ENCODE measurements at regions not wholly inside any gene's neighbourhood (a gene's known extent, or its start where the extent isn't known, plus 50 kb on each side); places are given as distances from the start of the nearest gene placed in this dataset.

GRCh38 chr1:193365966-193366365, 179.6 kb upstream of the B3GALT2 start:
- TF ChIP-seq EP300 (IDR thresholded peaks at IDR 0.05) (no peak), CTCF (IDR thresholded peaks at IDR 0.05) (no peak), ELK1 (IDR thresholded peaks at IDR 0.05; ENCODE audit: low read depth, low read length) (no peak), SMC3 (IDR thresholded peaks at IDR 0.05) (no peak), POLR2A (IDR thresholded peaks at IDR 0.05; ENCODE audit: low read length) (no peak), MAFK (IDR thresholded peaks at IDR 0.05; ENCODE audit: partially characterized antibody) (no peak), BHLHE40 (IDR thresholded peaks at IDR 0.05; ENCODE audit: low read depth, low read length) (no peak), PBX3 (IDR thresholded peaks at IDR 0.05) (no peak), KDM5A (IDR thresholded peaks at IDR 0.05) (no peak), ESRRA (IDR thresholded peaks at IDR 0.05; ENCODE audit: borderline replicate concordance, low read length) (no peak), JUN (IDR thresholded peaks at IDR 0.05) (no peak), RARB (CRISPR knock-in tag; IDR thresholded peaks at IDR 0.05) (no peak), CEBPB (IDR thresholded peaks at IDR 0.05) (no peak)

Data from A549 (cell line).